ENCODE measurements at regions not wholly inside any gene's neighbourhood (a gene's known extent, or its start where the extent isn't known, plus 50 kb on each side); places are given as distances from the start of the nearest gene placed in this dataset.

DNA sequence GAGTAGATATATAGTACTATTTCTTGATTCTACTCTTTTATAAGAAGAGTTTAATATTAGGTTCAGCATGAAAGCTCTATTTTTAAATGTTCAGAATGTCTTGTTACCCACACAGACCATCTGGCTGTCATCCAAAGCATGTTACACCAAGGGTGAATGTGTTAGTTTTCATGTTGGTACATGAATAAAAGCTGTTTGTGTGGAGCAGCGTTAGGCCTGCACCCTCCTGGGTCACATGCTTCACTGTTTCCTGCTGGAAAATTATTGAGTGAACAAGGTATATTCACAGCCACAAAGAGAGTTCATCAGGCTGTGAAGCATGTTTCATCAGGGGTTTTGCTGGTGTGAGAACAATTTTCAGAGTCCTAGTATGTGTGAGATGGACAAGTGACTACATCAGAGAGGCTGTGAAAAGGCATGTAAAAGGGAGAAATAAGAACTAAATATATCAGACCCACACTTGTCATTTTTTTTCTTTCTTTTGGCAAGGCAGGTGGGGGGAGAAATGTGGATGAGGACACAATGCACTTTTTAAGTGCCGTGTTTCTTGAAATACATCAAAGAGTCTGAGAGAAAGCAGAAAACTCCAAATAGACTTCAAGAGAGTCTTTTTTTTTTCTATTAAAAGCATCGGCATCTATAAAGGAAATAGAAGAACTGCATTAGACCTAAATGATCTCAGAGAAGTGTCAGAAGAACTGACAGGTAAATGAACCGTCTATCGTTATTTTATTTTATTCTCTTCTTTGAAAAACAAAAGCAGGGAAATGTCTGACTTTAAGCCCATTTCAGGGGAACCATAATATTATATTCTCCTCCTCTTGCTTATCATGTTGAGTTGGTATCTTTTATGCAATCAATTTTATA, 2429.7 kb downstream of the PCDH7 start:
- no peak for DNase-seq (ENCODE audit: low read depth in 3 of 3)

DNA sequence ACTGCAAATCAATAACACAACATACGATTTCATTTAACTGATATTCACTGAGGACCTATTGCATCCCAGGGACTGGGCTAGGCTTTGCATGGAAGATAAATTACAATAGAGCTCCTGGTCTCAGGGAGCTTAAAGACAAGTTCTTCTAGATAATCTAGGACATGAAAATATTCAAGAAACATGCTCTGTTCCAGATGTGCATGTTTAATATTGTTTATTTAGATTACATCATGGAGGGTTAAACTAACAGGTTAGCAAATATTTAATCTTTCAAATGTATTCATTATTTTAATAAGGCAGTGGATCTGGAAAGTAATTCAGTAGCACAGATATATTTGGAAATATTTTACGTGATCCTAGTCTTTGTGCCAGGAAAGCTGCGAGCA, 2430.3 kb downstream of the PCDH7 start:
- no peak for DNase-seq (ENCODE audit: low read depth in 3 of 3)

DNA sequence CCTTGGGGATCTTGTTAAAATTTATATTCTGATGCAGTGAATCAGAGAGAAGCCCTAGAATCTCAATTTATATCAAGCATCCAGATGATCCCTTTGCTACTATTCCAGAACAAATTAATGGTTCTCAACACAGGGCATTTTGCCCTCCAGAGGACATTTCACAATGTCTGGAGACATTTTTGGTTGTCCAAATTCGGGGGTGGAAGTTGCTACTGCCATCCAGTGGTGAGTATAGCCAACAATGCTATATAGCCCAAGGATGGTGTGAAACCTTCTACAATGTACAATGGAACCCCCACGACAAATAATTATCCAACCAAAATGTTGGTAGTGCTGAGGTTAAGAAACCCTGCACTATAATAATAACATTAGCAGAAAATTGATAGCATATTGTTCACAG, 2440.0 kb downstream of the PCDH7 start:
- no peak for DNase-seq (ENCODE audit: low read depth in 3 of 3)

GRCh38 chr4:33161202-33161601, 2441.0 kb downstream of the PCDH7 start:
- DNase-seq (ENCODE audit: low read depth in 3 of 3) = no peak

- no peak for DNase-seq (ENCODE audit: low read depth in 3 of 3)
Measured at GRCh38 chr4:33162122-33162521, 2442.0 kb downstream of the PCDH7 start.

DNA sequence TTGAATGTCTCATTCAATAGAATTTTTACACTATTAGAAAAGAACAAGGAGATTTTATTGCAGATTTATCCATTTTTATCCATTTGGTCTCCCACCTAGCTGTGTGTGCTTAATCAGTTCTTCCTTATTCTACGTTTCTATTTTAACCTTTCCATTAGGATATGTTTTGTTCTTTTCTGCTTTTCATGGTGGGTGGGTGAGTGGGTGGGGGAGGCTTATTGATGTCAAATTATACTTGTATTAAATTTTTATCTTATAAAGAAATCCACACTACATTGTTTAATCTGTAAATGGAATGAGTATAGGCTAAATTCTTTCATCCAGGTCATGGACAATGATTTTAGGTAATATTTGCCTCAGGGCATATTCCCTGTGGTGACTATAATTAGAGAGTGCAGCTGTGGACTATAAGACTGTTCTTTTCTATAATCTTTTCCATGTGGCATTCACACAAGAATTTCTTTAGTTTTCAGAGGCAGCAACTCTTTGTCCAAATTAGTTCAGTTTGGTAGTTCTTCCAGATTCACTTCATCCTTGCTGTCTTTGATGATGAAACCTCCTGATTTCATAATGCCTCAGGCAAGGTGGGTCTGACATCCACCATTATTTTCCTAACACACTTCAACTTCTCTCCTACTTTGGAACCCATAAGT, 2451.8 kb downstream of the PCDH7 start:
- DNase-seq (ENCODE audit: low read depth in 3 of 3) = no peak

- DNase-seq (ENCODE audit: low read depth in 3 of 3) = no peak
Measured at GRCh38 chr4:33176566-33176965, 2456.4 kb downstream of the PCDH7 start.

DNA sequence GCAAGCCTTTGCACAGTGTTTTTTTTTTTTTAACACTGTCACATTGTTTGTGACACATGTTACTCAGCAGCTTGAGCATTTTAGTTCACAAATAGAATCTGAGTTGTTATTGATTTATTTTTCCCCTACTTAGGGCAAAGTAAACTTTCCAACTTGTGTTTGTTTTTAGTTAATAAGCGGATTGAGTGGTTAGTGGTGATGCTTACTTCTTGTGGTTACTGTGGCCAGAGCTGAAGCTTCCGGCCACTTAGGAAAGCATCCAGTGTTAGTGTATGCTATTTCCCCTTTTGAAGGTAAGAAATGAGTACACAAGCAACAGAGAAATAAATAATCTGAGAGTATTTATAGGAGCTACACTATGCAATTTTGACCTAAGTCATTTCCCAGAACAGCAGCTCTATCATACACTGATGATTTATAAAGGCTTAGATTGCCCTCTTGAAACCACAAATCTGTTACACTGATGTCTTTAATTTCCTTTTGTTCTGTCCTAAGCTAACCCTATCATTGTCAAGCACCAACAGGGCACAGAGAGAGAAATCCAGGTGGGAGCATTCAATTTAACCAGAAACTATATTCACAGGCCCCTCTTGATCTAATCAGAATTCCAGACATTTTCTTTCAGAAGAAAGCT, 2464.6 kb downstream of the PCDH7 start:
- DNase-seq (ENCODE audit: low read depth in 3 of 3) = no peak

GRCh38 chr4:33187035-33187434, 2466.9 kb downstream of the PCDH7 start:
- DNase-seq (ENCODE audit: low read depth in 3 of 3) = no peak

GRCh38 chr4:33188733-33189132, 2468.6 kb downstream of the PCDH7 start:
- DNase-seq (ENCODE audit: low read depth in 3 of 3) = no peak

GRCh38 chr4:33189169-33189568, 2469.0 kb downstream of the PCDH7 start:
- no peak for DNase-seq (ENCODE audit: low read depth in 3 of 3)

- no peak for DNase-seq (ENCODE audit: low read depth in 3 of 3)
Measured at GRCh38 chr4:33193109-33193508, 2472.9 kb downstream of the PCDH7 start.

DNA sequence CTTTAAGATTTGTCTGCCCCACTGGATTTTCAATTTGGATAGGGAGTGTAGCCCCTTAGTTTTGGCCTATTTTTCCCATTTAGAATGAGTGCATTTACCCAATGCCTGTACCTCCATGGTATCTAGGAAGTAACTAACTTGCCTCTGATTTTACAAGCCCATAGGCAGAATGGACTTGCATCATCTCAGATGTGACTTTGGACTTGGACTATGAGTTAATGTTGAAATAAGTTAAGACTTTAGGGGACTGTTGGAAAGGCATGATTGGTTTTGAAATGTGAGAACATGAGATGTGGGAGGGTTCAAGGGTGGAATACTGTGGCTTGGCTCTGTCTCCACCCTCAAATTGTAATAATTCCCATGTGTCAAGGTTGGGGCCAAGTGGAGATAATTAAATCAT, 2480.2 kb downstream of the PCDH7 start:
- no peak for DNase-seq (ENCODE audit: low read depth in 3 of 3)

DNA sequence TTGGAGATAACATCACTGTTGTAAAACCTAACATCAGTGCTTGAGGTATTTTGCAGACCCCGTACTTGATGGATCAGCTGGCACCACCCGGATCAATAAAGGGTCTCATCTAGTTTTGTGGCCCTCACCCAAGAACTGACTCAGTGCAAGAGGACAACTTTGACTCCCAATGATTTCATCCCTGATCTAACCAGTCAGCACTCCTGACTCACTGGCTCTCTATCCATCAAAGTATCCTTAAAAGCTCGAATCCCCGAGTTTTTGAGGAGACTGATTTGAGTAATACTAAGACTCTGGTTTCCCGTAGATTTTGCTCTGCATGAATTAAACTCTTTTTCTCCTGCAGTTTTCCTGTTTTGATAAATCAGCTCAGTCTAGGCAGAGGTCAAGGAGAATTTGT, 2498.1 kb downstream of the PCDH7 start:
- no peak for DNase-seq (ENCODE audit: low read depth in 3 of 3)

GRCh38 chr4:33226133-33226532, 2506.0 kb downstream of the PCDH7 start:
- no peak for DNase-seq (ENCODE audit: low read depth in 3 of 3)

DNA sequence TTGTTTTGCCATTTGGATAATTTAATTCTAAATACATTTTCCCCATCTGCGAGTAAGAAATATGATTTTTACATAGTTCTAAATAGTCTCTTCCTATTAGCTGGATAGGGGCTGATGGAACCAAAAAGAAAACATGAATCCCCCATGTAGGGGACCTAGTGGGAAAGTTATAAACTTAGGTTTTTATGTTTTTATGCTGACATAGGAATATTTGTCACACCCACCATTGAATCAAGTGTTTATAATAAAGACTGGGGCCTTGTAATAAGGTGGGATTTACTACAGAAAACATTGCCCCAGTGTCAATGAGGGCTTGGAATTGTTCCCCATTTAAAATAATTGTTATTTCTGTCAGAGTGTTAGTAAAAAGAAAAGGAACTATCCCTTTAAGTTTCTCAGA, 2506.6 kb downstream of the PCDH7 start:
- DNase-seq (ENCODE audit: low read depth in 3 of 3) = no peak

DNA sequence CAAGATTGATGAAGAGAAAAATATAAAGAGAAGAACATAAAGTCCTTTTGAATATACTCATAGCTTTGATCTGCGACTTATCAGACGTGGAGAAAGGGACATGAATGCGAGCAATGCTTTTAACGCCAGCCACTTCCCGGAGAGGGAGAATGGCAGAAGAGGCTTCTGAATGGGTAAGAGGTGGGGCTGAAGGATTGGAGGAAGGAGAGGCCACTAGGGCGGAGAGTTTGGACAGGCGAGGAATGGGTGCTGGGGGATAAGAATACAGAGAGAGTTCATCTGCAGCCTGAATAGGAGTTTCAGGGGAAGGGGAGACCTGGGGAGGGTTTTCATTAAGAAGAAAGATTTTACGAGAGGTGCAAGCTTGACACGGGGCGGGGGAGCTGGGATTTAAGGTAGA, 2534.9 kb downstream of the PCDH7 start:
- DNase-seq (ENCODE audit: low read depth in 3 of 3) = no peak

DNA sequence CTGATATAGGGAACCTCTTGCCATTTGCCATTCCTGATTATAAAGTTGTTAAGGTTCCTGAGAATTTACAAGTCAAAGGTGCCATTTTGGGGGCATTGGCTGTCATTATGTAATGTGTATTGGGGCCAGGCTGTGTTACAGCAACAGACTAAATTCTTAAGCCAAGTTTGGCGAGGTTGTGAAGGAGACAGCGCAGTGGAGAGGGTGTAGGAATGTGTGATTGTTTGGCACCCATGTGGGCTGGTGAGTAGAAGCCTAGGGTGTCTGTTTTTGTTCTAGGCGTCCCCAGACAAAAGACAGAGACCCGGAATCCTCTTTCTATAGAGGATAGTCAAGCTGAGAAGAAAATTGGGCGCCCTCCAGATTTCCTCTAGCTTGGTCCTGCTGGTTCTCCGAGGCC, 2535.3 kb downstream of the PCDH7 start:
- DNase-seq (ENCODE audit: low read depth in 3 of 3) = no peak

DNA sequence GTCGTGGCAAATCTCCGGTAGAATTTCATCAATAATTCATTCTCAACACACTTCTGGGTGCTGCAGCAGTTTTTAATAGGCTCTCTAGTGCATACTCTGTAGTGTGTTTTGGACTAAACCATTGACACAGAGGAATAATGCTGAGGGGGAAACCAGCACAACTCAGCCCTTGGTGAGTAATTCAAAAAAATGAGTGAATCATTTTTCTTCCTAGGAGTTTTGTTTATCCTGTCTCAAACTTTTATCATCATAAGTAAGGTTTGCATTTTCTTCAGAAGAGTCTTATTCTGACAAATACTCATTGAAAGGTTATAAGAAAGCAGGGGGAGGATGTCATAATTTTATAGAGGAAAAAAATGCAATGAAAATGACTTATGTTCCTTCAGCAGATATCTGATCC, 2542.7 kb downstream of the PCDH7 start:
- DNase-seq (ENCODE audit: low read depth in 3 of 3) = no peak

- no peak for DNase-seq (ENCODE audit: low read depth in 3 of 3)
Measured at GRCh38 chr4:33268776-33269175, 2548.6 kb downstream of the PCDH7 start.

- DNase-seq (ENCODE audit: low read depth in 3 of 3) = no peak
Measured at GRCh38 chr4:33270403-33270802, 2550.2 kb downstream of the PCDH7 start.

DNA sequence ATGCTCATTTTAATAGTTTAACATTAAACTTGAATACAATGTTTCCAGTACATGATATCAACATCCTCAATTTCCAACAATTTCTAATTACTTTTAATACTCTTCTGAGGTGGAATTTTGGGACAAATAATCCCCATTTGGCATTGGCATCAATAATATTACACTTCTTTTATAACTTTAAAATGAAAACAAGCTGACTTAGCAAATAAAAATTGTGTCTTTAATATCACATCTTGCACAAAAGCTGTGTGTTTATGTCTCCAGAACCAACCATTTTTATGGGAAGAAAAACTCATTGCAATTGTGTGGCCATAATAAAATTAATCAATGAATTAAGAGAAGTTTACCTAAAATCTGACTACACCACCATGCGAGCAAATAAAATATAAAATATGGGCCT, 2552.6 kb downstream of the PCDH7 start:
- DNase-seq (ENCODE audit: low read depth in 3 of 3) = no peak

DNA sequence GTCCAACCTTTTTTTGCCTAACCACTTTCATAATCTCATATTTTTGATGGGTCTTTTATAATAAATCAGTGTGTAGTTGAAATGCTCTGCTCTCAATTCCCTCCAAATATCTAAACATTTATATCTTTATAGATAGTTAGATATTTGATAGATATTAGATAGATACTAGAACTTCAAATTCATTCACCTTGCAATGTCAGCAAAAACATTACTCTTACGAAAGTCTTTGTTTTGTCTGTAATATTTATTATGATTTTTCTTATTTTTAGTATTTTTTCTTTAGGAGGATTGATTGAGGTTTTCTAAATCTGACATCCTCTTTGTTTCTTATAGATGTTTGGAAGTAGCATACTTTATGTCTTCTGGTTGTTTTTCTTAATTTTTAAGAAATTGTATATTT, 2563.6 kb downstream of the PCDH7 start:
- DNase-seq (ENCODE audit: low read depth in 3 of 3) = no peak

Measured in stimulated activated CD4-positive, alpha-beta T cell treated with anti-CD3 and anti-CD28 coated beads, TNF-alpha, amount 100 ng/mL, for 24 hours (primary cell).